Gastroesophageal sphincter (tissue), 3 donors: ENCODE measurements at regions not wholly inside any gene's neighbourhood (a gene's known extent, or its start where the extent isn't known, plus 50 kb on each side); places are given as distances from the start of the nearest gene placed in this dataset.

Experiments
- CTCF ChIP-seq, 4 experiments: fragments of 200-600 bp in 2 of 4; fragments of 450-650 bp in 2 of 4; sonication (generic) in 1 of 4; IDR thresholded peaks; one replicate each; pipeline ENCODE4 v1.5.1; 2017 to 2019; ENCODE audit warnings: antibody characterized with exemption in 4 of 4, mild to moderate bottlenecking in 2 of 4, moderate library complexity in 2 of 4
- POLR2A ChIP-seq, 2 donors: fragments of 450-650 bp; IDR thresholded peaks; one replicate each; pipeline ENCODE4 v1.6.1; 2017; ENCODE audit warnings: antibody characterized with exemption in 2 of 2, mild to moderate bottlenecking in 2 of 2, moderate library complexity in 1 of 2

- TF ChIP-seq CTCF (IDR thresholded peaks at IDR 0.05) (no peak), POLR2A (IDR thresholded peaks at IDR 0.05) (no peak)
Observed at GRCh38 chr14:85789506-85789905, 259.6 kb downstream of the FLRT2 start.
